ENCODE measurements at regions not wholly inside any gene's neighbourhood (a gene's known extent, or its start where the extent isn't known, plus 50 kb on each side); places are given as distances from the start of the nearest gene placed in this dataset.
"Not testable (repeated sequence)": the region's sequence is repeated elsewhere in the genome, so short reads cannot be mapped to it uniquely, and the experiment has no call there.

- DNase-seq (ENCODE audit: low spot score) = no peak
These were observed 99.3 kb downstream of the DLEU7 start for GRCh38 chr13:50744116-50744660.

- DNase-seq (ENCODE audit: low spot score) = no peak
These were observed 97.9 kb downstream of the DLEU7 start for GRCh38 chr13:50745542-50746115.

GRCh38 chr13:50747737-50748350 is 95.6 kb downstream of the DLEU7 start:
- DNase-seq (ENCODE audit: low spot score) = no peak

GRCh38 chr13:50753221-50753620 is 90.3 kb downstream of the DLEU7 start:
- not testable (repeated sequence) for DNase-seq (ENCODE audit: low spot score)

GRCh38 chr13:50755862-50756685 is 87.4 kb downstream of the DLEU7 start:
- DNase-seq (ENCODE audit: low spot score) = not testable (repeated sequence)

GRCh38 chr13:50757008-50757407 is 86.5 kb downstream of the DLEU7 start:
- no peak for DNase-seq (ENCODE audit: low spot score)

- no peak for DNase-seq (ENCODE audit: low spot score)
These were observed 84.7 kb downstream of the DLEU7 start for GRCh38 chr13:50758796-50759195.

- no peak for DNase-seq (ENCODE audit: low spot score)
These were observed 82.7 kb downstream of the DLEU7 start for GRCh38 chr13:50760751-50761150.

GRCh38 chr13:50761406-50761805 is 82.1 kb downstream of the DLEU7 start:
- DNase-seq (ENCODE audit: low spot score) = no peak

- DNase-seq (ENCODE audit: low spot score) = no peak
These were observed 80.4 kb downstream of the DLEU7 start for GRCh38 chr13:50762969-50763567.

- DNase-seq (ENCODE audit: low spot score) = no peak
These were observed 77.5 kb downstream of the DLEU7 start for GRCh38 chr13:50766013-50766412.

- DNase-seq (ENCODE audit: low spot score) = no peak
These were observed 76.8 kb downstream of the DLEU7 start for GRCh38 chr13:50766695-50767094.

GRCh38 chr13:50772881-50773280 is 70.6 kb downstream of the DLEU7 start:
- not testable (repeated sequence) for DNase-seq (ENCODE audit: low spot score)
